ENCODE measurements at regions not wholly inside any gene's neighbourhood (a gene's known extent, or its start where the extent isn't known, plus 50 kb on each side); places are given as distances from the start of the nearest gene placed in this dataset.

GRCh38 chr7:32289651-32290414 lies 200.3 kb downstream of the LSM5 start:
- no peak for DNase-seq (ENCODE audit: low read depth, low spot score)
- in situ Hi-C loops (cut with HindIII; ENCODE audit: low pct_unique_long_range_greater_than_20kb, low sequenced_read_pairs): no loop called here

DNA sequence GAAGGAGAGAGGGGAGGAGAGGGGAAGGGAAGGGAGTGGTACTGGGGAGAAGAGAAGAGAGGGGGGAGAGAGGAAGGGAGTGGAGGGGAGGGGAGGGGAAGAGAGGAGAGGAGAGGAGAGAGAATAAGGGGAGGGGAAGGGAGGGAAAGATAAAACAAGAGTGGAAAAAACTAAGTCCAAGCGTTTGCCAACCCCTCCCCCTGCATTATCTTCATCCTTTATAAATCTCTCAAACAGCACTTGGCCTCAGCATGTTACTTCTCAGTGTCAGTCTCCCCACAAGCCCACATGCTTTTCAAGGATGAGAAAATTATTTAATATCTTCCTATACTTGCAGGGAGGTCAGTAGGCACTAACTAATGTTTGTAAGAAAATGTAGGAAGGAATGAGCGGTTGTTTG lies 204.5 kb downstream of the LSM5 start:
- in situ Hi-C loops (cut with HindIII; ENCODE audit: low pct_unique_long_range_greater_than_20kb, low sequenced_read_pairs): no loop called here
- DNase-seq (ENCODE audit: low read depth, low spot score): no peak

DNA sequence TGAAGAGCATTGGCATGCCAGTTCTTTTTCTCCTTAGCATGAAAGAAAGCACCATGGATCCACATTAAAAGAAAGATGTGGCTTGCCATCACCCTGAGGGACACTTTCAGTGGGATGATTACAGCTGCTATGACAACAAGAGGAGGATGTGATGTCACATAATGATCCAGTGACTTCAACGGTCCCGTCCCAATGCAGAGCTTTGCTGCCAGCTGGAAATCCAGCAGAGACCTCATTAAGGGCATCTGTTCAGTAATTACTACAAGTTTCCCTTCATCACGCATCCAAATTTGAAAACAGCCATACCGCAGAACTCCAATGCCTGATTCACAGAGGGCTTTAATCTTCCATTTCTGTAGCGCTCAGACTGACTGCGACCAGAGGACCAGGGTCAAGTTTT lies 206.6 kb downstream of the LSM5 start:
- in situ Hi-C loops (cut with HindIII; ENCODE audit: low pct_unique_long_range_greater_than_20kb, low sequenced_read_pairs): no loop called here

GRCh38 chr7:32279500-32279899 lies 209.3 kb upstream of the PDE1C start:
- in situ Hi-C loops (cut with HindIII; ENCODE audit: low pct_unique_long_range_greater_than_20kb, low sequenced_read_pairs): no loop called here
- no peak for DNase-seq (ENCODE audit: low read depth, low spot score)

More for the DNA sequence above, 206.6 kb downstream of the LSM5 start:
- DNase-seq (ENCODE audit: low read depth, low spot score): no peak

DNA sequence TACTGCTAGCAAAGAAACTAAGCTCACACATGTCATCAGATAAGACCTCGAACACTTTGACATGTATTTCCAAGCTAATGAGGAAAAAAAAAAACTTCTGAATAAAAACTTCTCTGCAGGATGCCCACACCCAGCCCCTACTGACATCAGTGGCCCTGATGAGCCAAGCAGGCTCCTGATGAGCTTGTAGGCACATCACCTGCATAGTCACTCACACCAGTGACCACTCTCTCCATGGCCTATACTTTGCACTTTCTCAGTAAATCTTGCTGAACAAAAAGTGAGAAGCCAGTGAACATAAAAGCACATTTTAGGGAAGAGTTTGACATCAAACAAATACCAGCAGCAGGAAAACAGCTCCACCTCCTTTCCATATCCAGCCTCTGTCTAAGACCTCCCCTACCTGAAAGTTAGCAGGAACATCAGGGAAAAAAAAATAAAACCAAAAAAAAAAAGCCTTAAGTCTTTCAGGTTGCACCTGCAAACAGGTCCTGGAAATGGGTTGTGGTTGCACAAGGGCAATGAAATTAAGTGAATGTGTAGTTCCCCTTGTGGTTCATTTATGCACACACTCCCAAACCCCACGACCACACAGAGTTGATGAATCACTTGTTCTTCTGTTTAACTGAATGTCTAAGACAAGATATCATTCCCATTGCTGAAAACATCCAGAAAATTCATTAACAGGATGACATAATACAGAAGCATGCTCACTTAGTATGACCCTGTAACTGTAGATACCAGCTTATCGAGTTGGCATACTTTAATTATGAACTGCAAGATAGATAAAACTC lies 205.2 kb upstream of the PDE1C start:
- DNase-seq (ENCODE audit: low read depth, low spot score): no peak

GRCh38 chr7:32273297-32273696 lies 203.1 kb upstream of the PDE1C start:
- no peak for DNase-seq (ENCODE audit: low read depth, low spot score)
- in situ Hi-C loops (cut with HindIII; ENCODE audit: low pct_unique_long_range_greater_than_20kb, low sequenced_read_pairs): no loop called here

More for the DNA sequence above, 205.2 kb upstream of the PDE1C start:
- in situ Hi-C loops (cut with HindIII; ENCODE audit: low pct_unique_long_range_greater_than_20kb, low sequenced_read_pairs): no loop called here

DNA sequence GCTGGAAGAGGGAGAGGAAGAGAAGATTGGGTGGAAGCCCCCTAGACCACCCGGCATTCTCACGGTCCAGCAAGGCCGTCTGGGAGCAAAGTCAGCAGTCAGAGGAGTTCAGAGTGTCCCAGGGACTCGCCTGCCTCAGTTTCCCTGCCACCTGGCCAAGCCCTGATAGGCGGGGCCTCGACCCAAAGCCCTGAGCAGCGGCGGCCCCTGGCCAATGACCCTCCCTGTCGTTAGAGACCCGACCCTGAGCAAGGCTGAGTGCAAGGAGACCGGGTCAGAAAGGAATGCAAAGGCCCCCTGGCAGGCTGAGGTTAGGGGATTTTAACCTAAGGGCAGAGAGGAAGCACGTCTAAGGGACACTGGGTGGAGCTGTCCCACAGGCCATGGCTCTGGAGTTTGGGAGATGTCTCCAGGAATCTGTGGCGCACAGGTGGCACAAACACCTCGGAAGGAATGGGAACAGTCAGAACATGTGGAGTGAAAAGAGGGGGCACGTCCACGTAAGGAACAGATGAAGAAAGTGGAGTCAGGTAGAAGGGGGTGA lies 196.8 kb upstream of the PDE1C start:
- in situ Hi-C loops (cut with HindIII; ENCODE audit: low pct_unique_long_range_greater_than_20kb, low sequenced_read_pairs): no loop called here
- no peak for DNase-seq (ENCODE audit: low read depth, low spot score)

DNA sequence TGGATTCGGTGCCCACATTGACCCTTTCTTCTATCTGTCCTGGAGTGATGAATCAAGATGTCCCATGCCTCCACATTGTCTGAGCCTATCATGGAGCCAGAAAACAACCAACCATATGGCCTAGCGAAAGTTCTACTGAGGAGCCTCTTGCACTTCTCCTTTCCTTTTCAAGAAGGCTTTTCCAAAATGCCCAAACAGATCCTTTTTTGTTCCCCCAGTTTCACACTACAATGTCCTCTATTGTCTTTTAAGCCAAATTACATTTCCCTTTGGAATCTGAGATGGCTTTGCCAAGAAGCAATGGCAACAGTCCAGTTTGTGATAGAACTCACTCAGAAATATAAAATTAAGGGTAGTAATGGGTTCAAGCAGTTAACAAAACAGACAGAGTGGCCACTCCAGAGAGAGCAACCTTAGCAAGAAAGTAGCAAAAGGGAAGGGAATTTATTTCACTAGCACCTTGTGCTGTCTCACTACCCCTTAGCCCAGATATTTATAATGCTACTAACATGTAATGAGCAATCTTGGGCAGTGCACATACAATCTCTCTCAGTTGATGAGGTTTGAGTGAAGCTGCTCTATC lies 194.6 kb upstream of the PDE1C start:
- in situ Hi-C loops (cut with HindIII; ENCODE audit: low pct_unique_long_range_greater_than_20kb, low sequenced_read_pairs): no loop called here
- DNase-seq (ENCODE audit: low read depth, low spot score): peak; percentile 72

GRCh38 chr7:32263611-32264010 lies 193.4 kb upstream of the PDE1C start:
- in situ Hi-C loops (cut with HindIII; ENCODE audit: low pct_unique_long_range_greater_than_20kb, low sequenced_read_pairs): no loop called here

GRCh38 chr7:32262315-32262714 lies 192.1 kb upstream of the PDE1C start:
- in situ Hi-C loops (cut with HindIII; ENCODE audit: low pct_unique_long_range_greater_than_20kb, low sequenced_read_pairs): no loop called here
- no peak for DNase-seq (ENCODE audit: low read depth, low spot score)

More at GRCh38 chr7:32263611-32264010, 193.4 kb upstream of the PDE1C start:
- DNase-seq (ENCODE audit: low read depth, low spot score): no peak

DNA sequence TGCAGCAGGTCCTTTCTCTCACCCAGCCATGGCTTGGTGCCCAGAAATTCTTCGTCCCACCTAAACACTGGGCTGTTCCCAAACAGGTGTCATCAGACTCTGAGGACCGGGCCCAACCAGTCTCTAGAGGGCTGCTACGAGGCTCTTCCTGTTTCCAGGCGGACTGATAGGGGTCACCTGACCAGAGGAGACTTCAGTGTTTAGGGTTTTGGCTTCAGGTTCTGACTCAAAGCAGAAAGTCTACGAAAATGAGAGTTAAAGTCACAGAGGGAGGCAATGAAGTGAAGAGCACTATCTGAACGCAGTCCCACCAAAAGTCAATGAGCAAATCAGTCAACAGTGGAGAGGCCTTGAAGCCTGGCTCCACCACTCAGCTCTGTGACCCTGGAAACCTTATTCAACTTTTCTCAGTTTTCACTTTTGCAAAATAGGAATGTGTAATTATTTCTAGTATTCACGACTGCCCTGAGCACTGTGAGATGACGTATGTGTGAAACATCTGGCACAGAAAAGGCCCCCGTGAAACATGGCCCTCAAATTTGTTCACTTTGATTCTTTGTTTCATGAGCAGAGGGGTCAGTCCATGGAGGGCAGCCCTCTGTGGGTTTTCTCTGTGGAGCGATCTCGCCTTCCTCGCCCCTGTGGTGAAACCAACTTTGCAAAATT lies 189.9 kb upstream of the PDE1C start:
- in situ Hi-C loops (cut with HindIII; ENCODE audit: low pct_unique_long_range_greater_than_20kb, low sequenced_read_pairs): no loop called here
- no peak for DNase-seq (ENCODE audit: low read depth, low spot score)

GRCh38 chr7:32258265-32258664 lies 188.1 kb upstream of the PDE1C start:
- in situ Hi-C loops (cut with HindIII; ENCODE audit: low pct_unique_long_range_greater_than_20kb, low sequenced_read_pairs): no loop called here
- no peak for DNase-seq (ENCODE audit: low read depth, low spot score)

DNA sequence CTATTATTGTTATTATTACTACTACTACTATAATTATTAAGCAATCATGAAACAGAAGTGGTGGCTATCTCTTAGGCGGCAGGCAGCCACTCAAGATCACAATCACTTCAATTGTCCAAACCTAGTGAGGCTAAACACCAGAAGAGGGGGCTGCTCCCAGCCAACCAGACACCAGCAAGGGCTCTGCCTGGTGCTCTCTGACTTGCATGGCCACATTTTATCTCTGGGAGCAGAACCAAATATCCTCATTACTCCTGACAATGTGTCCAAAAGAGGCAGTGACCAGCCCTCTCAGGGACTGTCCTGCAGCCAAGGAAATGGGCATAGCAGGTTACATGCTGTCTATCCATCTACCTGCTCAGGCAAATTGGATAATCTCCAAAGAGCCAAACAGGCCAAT lies 187.4 kb upstream of the PDE1C start:
- in situ Hi-C loops (cut with HindIII; ENCODE audit: low pct_unique_long_range_greater_than_20kb, low sequenced_read_pairs): no loop called here
- DNase-seq (ENCODE audit: low read depth, low spot score): no peak

GRCh38 chr7:32256811-32257210 lies 186.6 kb upstream of the PDE1C start:
- in situ Hi-C loops (cut with HindIII; ENCODE audit: low pct_unique_long_range_greater_than_20kb, low sequenced_read_pairs): no loop called here

GRCh38 chr7:32256376-32256775 lies 186.2 kb upstream of the PDE1C start:
- no peak for DNase-seq (ENCODE audit: low read depth, low spot score)
- in situ Hi-C loops (cut with HindIII; ENCODE audit: low pct_unique_long_range_greater_than_20kb, low sequenced_read_pairs): no loop called here

More at GRCh38 chr7:32256811-32257210, 186.6 kb upstream of the PDE1C start:
- no peak for DNase-seq (ENCODE audit: low read depth, low spot score)

DNA sequence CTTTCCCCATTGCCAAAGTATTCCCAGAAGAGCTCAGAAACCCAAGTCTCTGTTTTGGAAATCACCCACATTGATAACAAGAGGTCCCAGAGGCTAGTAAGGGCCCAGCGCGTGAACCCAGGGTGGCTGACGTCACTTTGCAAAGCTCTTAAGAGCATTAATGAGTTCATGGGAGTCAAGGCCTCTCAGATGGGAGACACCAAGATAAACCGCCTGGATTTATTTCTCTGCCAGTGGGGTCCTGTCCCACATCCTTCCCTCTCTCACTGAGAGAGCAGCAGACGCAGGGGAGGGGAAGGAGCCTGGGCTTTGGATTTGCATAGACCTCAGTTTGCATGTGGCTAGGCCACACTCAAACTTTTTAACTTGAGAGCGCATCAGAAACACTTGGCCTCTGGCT lies 184.8 kb upstream of the PDE1C start:
- DNase-seq (ENCODE audit: low read depth, low spot score): no peak
- in situ Hi-C loops (cut with HindIII; ENCODE audit: low pct_unique_long_range_greater_than_20kb, low sequenced_read_pairs): no loop called here

DNA sequence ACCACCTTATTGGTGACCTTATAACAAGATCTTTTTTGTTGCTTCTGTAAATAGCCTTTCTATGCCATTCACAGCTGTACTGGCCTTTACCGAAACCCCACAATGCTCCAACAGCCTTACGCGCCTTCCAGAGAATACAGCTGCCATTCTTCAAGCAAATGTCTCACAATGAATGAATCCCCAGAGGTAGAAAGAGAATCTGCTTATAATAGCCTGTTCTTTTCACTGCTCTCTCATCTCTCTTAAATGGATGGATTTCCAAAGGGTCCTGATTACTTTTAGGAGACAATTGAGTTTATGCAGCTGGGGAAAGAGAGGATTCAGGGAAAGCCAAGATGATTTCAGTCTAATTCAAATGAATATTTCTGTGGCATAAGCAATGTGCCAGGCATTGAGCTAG lies 183.1 kb upstream of the PDE1C start:
- in situ Hi-C loops (cut with HindIII; ENCODE audit: low pct_unique_long_range_greater_than_20kb, low sequenced_read_pairs): no loop called here
- DNase-seq (ENCODE audit: low read depth, low spot score): peak; percentile 17

DNA sequence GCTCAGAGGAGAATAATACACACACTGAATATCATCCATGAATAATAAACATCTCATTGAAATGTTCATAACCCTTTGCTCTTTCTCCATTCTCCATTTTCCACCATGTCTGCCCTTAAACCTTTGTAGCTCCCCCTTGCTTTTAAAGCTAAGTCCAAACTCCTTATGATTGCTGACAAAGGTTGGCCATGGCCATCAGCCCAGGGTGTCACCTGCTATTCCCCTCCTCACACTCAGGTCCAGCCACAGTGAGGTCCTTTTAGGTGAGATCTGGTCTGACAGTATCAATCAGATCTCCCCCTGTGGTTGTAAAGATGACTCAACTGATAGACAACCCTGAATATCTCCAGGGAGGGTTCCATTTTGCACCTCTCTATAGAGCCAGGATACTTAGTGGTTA lies 181.5 kb upstream of the PDE1C start:
- DNase-seq (ENCODE audit: low read depth, low spot score): no peak
- in situ Hi-C loops (cut with HindIII; ENCODE audit: low pct_unique_long_range_greater_than_20kb, low sequenced_read_pairs): no loop called here
